NCI-H2196 treated with DMSO at 0.1 percent for 48 hours (cell line): ENCODE measurements at regions not wholly inside any gene's neighbourhood (a gene's known extent, or its start where the extent isn't known, plus 50 kb on each side); places are given as distances from the start of the nearest gene placed in this dataset.
"Not testable (repeated sequence)": the region's sequence is repeated elsewhere in the genome, so short reads cannot be mapped to it uniquely, and the experiment has no call there.

Source experiments
- DNase-seq: peaks from one replicate; lab custom pipeline; 2025; ENCODE audit not compliant: unreplicated experiment; lab: John Stamatoyannopoulos, UW

- DNase-seq, result no peak
These were observed 122.8 kb upstream of the TNPO1 start for GRCh38 chr5:72693546-72694205.

GRCh38 chr5:72692651-72693442, 123.6 kb upstream of the TNPO1 start:
- DNase-seq, result no peak

- DNase-seq, result no peak
These were observed 124.2 kb upstream of the TNPO1 start for GRCh38 chr5:72692231-72692637.

GRCh38 chr5:72691751-72692150, 124.7 kb upstream of the TNPO1 start:
- DNase-seq, result no peak

GRCh38 chr5:72688916-72689315, 127.5 kb upstream of the TNPO1 start:
- DNase-seq, result no peak

GRCh38 chr5:72687288-72687687, 129.2 kb upstream of the TNPO1 start:
- DNase-seq, result no peak

GRCh38 chr5:72682561-72682960, 133.9 kb upstream of the TNPO1 start:
- no peak for DNase-seq

GRCh38 chr5:72681781-72682180, 134.7 kb upstream of the TNPO1 start:
- no peak for DNase-seq

GRCh38 chr5:72677447-72677846, 139.0 kb upstream of the TNPO1 start:
- DNase-seq, result no peak

- DNase-seq, result not testable (repeated sequence)
These were observed 139.6 kb upstream of the TNPO1 start for GRCh38 chr5:72676831-72677230.

- no peak for DNase-seq
These were observed 142.8 kb upstream of the TNPO1 start for GRCh38 chr5:72673623-72674022.

GRCh38 chr5:72673180-72673579, 143.3 kb upstream of the TNPO1 start:
- DNase-seq, result no peak

- no peak for DNase-seq
These were observed 148.8 kb upstream of the TNPO1 start for GRCh38 chr5:72667708-72668107.

- DNase-seq, result no peak
These were observed 153.5 kb upstream of the TNPO1 start for GRCh38 chr5:72662936-72663335.

- DNase-seq, result no peak
These were observed 154.2 kb upstream of the TNPO1 start for GRCh38 chr5:72662305-72662704.

- no peak for DNase-seq
These were observed 154.2 kb upstream of the ZNF366 start for GRCh38 chr5:72661405-72661804.

GRCh38 chr5:72659726-72660125, 152.5 kb upstream of the ZNF366 start:
- no peak for DNase-seq

GRCh38 chr5:72658761-72659540, 151.7 kb upstream of the ZNF366 start:
- DNase-seq, result no peak

- no peak for DNase-seq
These were observed 151.0 kb upstream of the ZNF366 start for GRCh38 chr5:72658161-72658560.

- DNase-seq, result no peak
These were observed 149.7 kb upstream of the ZNF366 start for GRCh38 chr5:72656756-72657513.

GRCh38 chr5:72656331-72656730, 149.1 kb upstream of the ZNF366 start:
- no peak for DNase-seq
